ENCODE measurements at regions not wholly inside any gene's neighbourhood (a gene's known extent, or its start where the extent isn't known, plus 50 kb on each side); places are given as distances from the start of the nearest gene placed in this dataset.

DNA sequence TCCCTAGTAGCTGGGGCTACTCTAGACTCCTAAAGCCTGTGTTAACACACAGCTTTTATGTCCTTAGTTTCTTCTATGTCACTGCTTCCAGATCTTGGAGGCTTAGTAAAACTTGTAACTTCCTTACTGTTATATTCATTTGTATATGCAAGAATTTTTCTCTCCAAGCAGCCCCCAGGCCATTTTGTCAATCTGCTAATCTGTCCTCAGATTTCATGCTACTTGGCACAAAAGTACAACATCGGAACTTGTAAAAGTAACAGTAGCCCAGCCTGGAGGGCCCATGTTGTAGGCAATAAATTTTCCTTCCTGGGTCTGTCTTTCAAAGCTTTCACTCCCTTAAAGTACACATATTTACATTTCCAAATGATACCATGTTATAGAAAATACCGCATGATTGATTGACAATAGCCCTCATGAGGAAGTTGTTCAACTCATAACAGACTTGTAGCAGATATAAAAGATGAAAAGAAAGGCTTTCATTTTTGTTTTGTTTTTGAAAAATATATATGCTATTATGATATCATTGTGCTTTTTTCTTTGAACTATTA is 324.2 kb downstream of the NEK10 start (continued):
- TF ChIP-seq, protein P1, sequence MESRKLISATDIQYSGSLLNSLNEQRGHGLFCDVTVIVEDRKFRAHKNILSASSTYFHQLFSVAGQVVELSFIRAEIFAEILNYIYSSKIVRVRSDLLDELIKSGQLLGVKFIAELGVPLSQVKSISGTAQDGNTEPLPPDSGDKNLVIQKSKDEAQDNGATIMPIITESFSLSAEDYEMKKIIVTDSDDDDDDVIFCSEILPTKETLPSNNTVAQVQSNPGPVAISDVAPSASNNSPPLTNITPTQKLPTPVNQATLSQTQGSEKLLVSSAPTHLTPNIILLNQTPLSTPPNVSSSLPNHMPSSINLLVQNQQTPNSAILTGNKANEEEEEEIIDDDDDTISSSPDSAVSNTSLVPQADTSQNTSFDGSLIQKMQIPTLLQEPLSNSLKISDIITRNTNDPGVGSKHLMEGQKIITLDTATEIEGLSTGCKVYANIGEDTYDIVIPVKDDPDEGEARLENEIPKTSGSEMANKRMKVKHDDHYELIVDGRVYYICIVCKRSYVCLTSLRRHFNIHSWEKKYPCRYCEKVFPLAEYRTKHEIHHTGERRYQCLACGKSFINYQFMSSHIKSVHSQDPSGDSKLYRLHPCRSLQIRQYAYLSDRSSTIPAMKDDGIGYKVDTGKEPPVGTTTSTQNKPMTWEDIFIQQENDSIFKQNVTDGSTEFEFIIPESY (IDR thresholded peaks at IDR 0.05; ENCODE audit: borderline replicate concordance, low read depth): no peak
- TF ChIP-seq RCOR1 (IDR thresholded peaks at IDR 0.05; ENCODE audit: low read length) (no peak), TCF12 (IDR thresholded peaks at IDR 0.05) (no peak), GABPA (IDR thresholded peaks at IDR 0.05; ENCODE audit: low read depth) (no peak)
- TF ChIP-seq, protein P2, sequence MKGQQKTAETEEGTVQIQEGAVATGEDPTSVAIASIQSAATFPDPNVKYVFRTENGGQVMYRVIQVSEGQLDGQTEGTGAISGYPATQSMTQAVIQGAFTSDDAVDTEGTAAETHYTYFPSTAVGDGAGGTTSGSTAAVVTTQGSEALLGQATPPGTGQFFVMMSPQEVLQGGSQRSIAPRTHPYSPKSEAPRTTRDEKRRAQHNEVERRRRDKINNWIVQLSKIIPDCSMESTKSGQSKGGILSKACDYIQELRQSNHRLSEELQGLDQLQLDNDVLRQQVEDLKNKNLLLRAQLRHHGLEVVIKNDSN (IDR thresholded peaks at IDR 0.05; ENCODE audit: borderline replicate concordance, low read depth): no peak

DNA sequence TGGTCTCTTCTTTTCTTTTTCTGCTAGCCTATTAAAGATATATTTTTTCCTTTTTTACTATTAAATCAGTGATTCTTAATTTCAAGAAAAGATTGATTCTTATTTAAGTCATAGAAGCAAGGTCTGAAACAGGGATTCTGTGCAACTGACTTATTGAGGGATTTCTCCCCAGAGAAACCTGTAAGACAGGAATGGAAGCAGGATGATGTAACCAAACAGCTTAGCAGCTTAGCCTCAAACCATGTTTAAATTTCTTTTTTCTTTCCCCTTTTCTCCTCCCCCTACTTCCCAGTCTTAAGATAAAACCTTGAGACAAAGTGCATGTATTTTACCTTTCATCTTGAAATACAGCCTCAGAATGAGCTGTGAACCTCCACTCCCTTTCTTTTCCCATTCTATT is 322.8 kb downstream of the NEK10 start:
- Histone ChIP-seq H3K4me2 (no peak overlapping the region), H4K20me1 (ENCODE audit: insufficient read depth) (no peaks in the 10 kb centered on the region), H3K9ac (no peak overlapping the region), H2AFZ (ENCODE audit: low read depth) (no peak overlapping the region), H3K4me1 (ENCODE audit: control insufficient read depth in 1 of 2, insufficient read depth in 2 of 2, low read depth in 1 of 2, low read length in 1 of 2) (no peaks in the 10 kb centered on the region), H3K36me3 (replicated peaks in 1 of 2; ENCODE audit: control insufficient read depth in 1 of 2, insufficient read depth in 2 of 2, low read length in 1 of 2) (no peaks in the 10 kb centered on the region), H3K27ac (ENCODE audit: low read depth in 2 of 2, low read length in 1 of 2) (no peak overlapping the region), H3F3A (replicated peaks; ENCODE audit: insufficient read depth) (no peaks in the 10 kb centered on the region), H3K79me2 (ENCODE audit: insufficient read depth) (no peaks in the 10 kb centered on the region), H3K9me2 (no peaks in the 10 kb centered on the region), H3K27me3 (ENCODE audit: insufficient read depth) (no peaks in the 10 kb centered on the region), H3K4me3 (ENCODE audit: low read depth in 2 of 2, low read length in 1 of 2) (no peak overlapping the region), H3K9me3 (no peaks in the 10 kb centered on the region)
- ChIA-PET POLR2A (no interaction called here), CTCF (no interaction called here)
- no peak for DNase-seq
- TF ChIP-seq, protein P3, sequence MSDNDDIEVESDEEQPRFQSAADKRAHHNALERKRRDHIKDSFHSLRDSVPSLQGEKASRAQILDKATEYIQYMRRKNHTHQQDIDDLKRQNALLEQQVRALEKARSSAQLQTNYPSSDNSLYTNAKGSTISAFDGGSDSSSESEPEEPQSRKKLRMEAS (IDR thresholded peaks at IDR 0.05; ENCODE audit: low read depth): no peak
- TF ChIP-seq, protein P4, sequence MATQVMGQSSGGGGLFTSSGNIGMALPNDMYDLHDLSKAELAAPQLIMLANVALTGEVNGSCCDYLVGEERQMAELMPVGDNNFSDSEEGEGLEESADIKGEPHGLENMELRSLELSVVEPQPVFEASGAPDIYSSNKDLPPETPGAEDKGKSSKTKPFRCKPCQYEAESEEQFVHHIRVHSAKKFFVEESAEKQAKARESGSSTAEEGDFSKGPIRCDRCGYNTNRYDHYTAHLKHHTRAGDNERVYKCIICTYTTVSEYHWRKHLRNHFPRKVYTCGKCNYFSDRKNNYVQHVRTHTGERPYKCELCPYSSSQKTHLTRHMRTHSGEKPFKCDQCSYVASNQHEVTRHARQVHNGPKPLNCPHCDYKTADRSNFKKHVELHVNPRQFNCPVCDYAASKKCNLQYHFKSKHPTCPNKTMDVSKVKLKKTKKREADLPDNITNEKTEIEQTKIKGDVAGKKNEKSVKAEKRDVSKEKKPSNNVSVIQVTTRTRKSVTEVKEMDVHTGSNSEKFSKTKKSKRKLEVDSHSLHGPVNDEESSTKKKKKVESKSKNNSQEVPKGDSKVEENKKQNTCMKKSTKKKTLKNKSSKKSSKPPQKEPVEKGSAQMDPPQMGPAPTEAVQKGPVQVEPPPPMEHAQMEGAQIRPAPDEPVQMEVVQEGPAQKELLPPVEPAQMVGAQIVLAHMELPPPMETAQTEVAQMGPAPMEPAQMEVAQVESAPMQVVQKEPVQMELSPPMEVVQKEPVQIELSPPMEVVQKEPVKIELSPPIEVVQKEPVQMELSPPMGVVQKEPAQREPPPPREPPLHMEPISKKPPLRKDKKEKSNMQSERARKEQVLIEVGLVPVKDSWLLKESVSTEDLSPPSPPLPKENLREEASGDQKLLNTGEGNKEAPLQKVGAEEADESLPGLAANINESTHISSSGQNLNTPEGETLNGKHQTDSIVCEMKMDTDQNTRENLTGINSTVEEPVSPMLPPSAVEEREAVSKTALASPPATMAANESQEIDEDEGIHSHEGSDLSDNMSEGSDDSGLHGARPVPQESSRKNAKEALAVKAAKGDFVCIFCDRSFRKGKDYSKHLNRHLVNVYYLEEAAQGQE (IDR thresholded peaks at IDR 0.05; ENCODE audit: low read depth, low read length): no peak

DNA sequence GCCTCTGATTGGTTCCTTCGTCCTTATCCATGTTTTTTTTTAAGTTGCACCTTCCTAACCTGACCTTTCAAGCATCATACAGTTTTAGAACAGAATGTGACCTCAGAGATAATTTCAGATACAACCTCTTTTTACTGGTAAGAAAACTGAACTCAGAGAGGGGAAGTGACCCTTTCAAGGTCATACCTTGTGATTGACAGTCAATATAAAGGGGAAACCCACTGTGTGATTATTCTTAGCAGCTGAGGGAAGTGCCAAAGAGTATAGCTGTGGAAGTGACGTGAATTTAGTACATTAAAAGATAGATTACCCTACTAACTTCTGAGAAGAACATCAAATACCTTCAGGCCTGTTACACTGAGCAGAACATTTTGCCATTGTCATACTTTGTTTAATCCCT is 319.4 kb downstream of the NEK10 start:
- Histone ChIP-seq H3K4me3 (ENCODE audit: low read depth in 2 of 2, low read length in 1 of 2) (no peak overlapping the region), H3K9ac (no peak overlapping the region), H2AFZ (ENCODE audit: low read depth) (no peak overlapping the region), H3K27me3 (ENCODE audit: insufficient read depth) (no peaks in the 10 kb centered on the region), H3K9me3 (peaks cover 4% of the 10 kb centered on the region; the same call in 1 of the 2 replicates), H3K4me2 (no peak overlapping the region), H3K9me2 (no peaks in the 10 kb centered on the region), H3K79me2 (ENCODE audit: insufficient read depth) (no peaks in the 10 kb centered on the region), H3K27ac (ENCODE audit: low read depth in 2 of 2, low read length in 1 of 2) (no peak overlapping the region), H4K20me1 (ENCODE audit: insufficient read depth) (no peaks in the 10 kb centered on the region), H3K4me1 (ENCODE audit: control insufficient read depth in 1 of 2, insufficient read depth in 2 of 2, low read depth in 1 of 2, low read length in 1 of 2) (no peaks in the 10 kb centered on the region), H3K36me3 (replicated peaks in 1 of 2; ENCODE audit: control insufficient read depth in 1 of 2, insufficient read depth in 2 of 2, low read length in 1 of 2) (no peaks in the 10 kb centered on the region), H3F3A (replicated peaks; ENCODE audit: insufficient read depth) (no peaks in the 10 kb centered on the region)
- no peak for DNase-seq
- ChIA-PET POLR2A (no interaction called here), CTCF (no interaction called here)
- 2% methylated on average over 2 of the region's 2 CpGs for WGBS (ENCODE audit: low lambda C conversion rate)
- TF ChIP-seq, protein P3 (IDR thresholded peaks at IDR 0.05; ENCODE audit: low read depth): no peak
- TF ChIP-seq NFIC (IDR thresholded peaks at IDR 0.05; ENCODE audit: borderline replicate concordance) (no peak), TAF1 (IDR thresholded peaks at IDR 0.05; ENCODE audit: borderline replicate concordance, low read depth, low read length) (no peak), MXI1 (IDR thresholded peaks at IDR 0.05; ENCODE audit: low read depth, low read length) (no peak), MEF2A (IDR thresholded peaks at IDR 0.05; ENCODE audit: borderline replicate concordance, low read depth) (no peak)
- TF ChIP-seq, protein P4 (IDR thresholded peaks at IDR 0.05; ENCODE audit: low read depth, low read length): no peak
- TF ChIP-seq, protein P5, sequence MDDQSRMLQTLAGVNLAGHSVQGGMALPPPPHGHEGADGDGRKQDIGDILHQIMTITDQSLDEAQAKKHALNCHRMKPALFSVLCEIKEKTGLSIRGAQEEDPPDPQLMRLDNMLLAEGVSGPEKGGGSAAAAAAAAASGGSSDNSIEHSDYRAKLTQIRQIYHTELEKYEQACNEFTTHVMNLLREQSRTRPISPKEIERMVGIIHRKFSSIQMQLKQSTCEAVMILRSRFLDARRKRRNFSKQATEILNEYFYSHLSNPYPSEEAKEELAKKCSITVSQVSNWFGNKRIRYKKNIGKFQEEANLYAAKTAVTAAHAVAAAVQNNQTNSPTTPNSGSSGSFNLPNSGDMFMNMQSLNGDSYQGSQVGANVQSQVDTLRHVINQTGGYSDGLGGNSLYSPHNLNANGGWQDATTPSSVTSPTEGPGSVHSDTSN (IDR thresholded peaks at IDR 0.05): no peak

Data from SK-N-SH (cell line).